KMS-11 (cell line): ENCODE measurements at regions not wholly inside any gene's neighbourhood (a gene's known extent, or its start where the extent isn't known, plus 50 kb on each side); places are given as distances from the start of the nearest gene placed in this dataset.

ENCODE experiments used
- H2AFZ ChIP-seq: fragments of 200-600 bp; sonication (generic); 2 replicates; pipeline ENCODE4 v1.6.1; 2016; ENCODE audit warnings: antibody characterized with exemption, mixed run types, low read depth
- H3K27ac ChIP-seq: fragments of 200-600 bp; sonication (generic); 2 replicates; pipeline ENCODE4 v1.6.1; 2016; ENCODE audit warnings: mild to moderate bottlenecking, mixed run types
- H3K27me3 ChIP-seq: fragments of 200-600 bp; sonication (generic); 2 replicates; pipeline ENCODE4 v1.6.1; 2017; ENCODE audit warnings: mild to moderate bottlenecking, low read depth, mixed run types, moderate library complexity; ENCODE audit not compliant: insufficient read depth
- H3K36me3 ChIP-seq: fragments of 200-600 bp; sonication (generic); 2 replicates; pipeline ENCODE4 v1.6.1; 2017; ENCODE audit warnings: mild to moderate bottlenecking, mixed run types; ENCODE audit not compliant: insufficient read depth
- H3K4me1 ChIP-seq: fragments of 200-600 bp; sonication (generic); 2 replicates; pipeline ENCODE4 v1.6.1; 2016; ENCODE audit warnings: mild to moderate bottlenecking, low read depth, mixed run types; ENCODE audit not compliant: poor library complexity, severe bottlenecking
- H3K4me2 ChIP-seq: fragments of 200-600 bp; sonication (generic); 2 replicates; pipeline ENCODE4 v1.7.0; 2016; ENCODE audit warnings: mild to moderate bottlenecking, mixed run types
- H3K4me3 ChIP-seq: fragments of 200-600 bp; sonication (generic); IDR thresholded peaks from 2 replicates; pipeline ENCODE4 v1.6.1; 2017; ENCODE audit warnings: low read depth, low read length, mixed read lengths; ENCODE audit not compliant: insufficient read depth
- H3K79me2 ChIP-seq: fragments of 200-600 bp; sonication (generic); 2 replicates; pipeline ENCODE4 v1.6.1; 2016; ENCODE audit warnings: low read depth, mixed run types; ENCODE audit not compliant: insufficient read depth
- H3K9ac ChIP-seq: fragments of 200-600 bp; sonication (generic); 2 replicates; pipeline ENCODE4 v1.6.1; 2016; ENCODE audit warnings: mild to moderate bottlenecking, mixed run types
- H4K20me1 ChIP-seq: fragments of 200-600 bp; sonication (generic); 2 replicates; pipeline ENCODE4 v1.6.1; 2016; ENCODE audit warnings: mild to moderate bottlenecking, mixed run types; ENCODE audit not compliant: insufficient read depth
- TF ChIP-seq, protein P1 (sequence below): fragments of 200-600 bp; sonication (generic); conservative IDR thresholded peaks from 2 replicates; pipeline ENCODE4 v1.6.1; 2017; ENCODE audit warnings: low read depth, mild to moderate bottlenecking, antibody characterized with exemption, low read length, moderate library complexity, mixed read lengths

DNA sequence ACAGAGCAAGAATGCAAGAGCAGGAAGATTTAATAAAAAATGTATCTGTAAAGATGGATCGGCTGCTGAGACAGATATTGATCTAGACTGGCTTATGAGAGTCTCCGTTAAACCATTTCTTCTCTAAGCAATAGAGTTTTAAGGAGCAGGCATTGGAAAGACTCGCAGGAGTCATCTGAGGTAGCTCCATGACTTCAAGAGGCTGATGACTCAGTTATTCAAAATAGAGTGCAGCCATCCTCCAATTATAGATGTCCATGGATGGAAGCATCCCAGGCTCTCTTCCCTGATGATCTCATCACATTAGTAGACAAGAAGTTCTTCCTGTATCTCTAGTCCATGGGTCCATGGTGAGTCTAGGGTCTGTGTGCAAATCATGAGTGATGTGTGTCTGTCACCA, 638.3 kb upstream of the TMEM132C start:
- Histone ChIP-seq H3K4me1 (no peaks in the 10 kb centered on the region), H3K36me3 (no peaks in the 10 kb centered on the region), H3K27ac (no peak overlapping the region), H3K27me3 (no peaks in the 10 kb centered on the region), H3K4me3 (no peak overlapping the region), H3K79me2 (no peaks in the 10 kb centered on the region), H3K4me2 (no peak overlapping the region), H2AFZ (no peak overlapping the region), H4K20me1 (no peaks in the 10 kb centered on the region), H3K9ac (no peak overlapping the region)
- TF ChIP-seq, protein P1, sequence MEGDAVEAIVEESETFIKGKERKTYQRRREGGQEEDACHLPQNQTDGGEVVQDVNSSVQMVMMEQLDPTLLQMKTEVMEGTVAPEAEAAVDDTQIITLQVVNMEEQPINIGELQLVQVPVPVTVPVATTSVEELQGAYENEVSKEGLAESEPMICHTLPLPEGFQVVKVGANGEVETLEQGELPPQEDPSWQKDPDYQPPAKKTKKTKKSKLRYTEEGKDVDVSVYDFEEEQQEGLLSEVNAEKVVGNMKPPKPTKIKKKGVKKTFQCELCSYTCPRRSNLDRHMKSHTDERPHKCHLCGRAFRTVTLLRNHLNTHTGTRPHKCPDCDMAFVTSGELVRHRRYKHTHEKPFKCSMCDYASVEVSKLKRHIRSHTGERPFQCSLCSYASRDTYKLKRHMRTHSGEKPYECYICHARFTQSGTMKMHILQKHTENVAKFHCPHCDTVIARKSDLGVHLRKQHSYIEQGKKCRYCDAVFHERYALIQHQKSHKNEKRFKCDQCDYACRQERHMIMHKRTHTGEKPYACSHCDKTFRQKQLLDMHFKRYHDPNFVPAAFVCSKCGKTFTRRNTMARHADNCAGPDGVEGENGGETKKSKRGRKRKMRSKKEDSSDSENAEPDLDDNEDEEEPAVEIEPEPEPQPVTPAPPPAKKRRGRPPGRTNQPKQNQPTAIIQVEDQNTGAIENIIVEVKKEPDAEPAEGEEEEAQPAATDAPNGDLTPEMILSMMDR = no peak

DNA sequence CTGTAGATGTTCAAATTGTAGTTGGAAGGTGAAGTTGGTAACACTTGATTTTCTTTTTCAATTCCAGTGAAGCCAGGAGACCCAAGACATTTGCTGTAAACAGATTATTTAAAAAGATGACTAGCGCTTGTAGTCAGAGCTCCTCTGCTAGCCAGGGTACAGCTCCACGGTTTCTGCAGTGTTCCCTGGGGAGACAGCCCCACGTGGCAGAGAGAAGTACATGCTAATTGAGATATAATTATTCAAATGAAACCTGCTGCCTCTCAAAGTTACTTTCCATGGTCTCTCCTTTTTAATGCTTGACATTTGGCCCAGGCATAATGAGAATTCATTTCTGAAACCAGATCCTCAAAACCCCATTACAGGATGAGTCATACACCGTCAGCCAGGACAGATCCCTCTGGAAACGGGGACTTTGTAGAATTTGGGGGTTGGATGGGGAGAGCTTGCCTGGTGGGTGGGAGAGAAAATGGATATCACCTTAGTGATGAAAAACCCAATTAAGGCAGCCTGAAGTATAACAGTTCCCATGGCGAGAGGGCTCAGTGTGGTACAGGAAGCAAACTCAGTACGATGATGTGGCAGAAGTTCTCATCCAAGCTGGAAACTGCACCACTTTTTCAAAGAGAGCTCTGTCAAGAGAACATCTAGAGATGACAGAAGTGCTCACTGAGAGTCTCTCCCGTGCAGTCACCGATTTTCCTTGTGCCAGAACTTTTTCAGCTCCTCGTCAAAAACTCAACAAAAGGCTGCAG, 637.7 kb upstream of the TMEM132C start:
- Histone ChIP-seq H3K4me2 (no peak overlapping the region), H3K27ac (no peak overlapping the region), H3K79me2 (no peaks in the 10 kb centered on the region), H3K36me3 (no peaks in the 10 kb centered on the region), H3K9ac (no peak overlapping the region), H3K4me3 (no peak overlapping the region), H2AFZ (no peak overlapping the region), H3K4me1 (no peaks in the 10 kb centered on the region), H3K27me3 (no peaks in the 10 kb centered on the region), H4K20me1 (no peaks in the 10 kb centered on the region)
- TF ChIP-seq, protein P1 = no peak

DNA sequence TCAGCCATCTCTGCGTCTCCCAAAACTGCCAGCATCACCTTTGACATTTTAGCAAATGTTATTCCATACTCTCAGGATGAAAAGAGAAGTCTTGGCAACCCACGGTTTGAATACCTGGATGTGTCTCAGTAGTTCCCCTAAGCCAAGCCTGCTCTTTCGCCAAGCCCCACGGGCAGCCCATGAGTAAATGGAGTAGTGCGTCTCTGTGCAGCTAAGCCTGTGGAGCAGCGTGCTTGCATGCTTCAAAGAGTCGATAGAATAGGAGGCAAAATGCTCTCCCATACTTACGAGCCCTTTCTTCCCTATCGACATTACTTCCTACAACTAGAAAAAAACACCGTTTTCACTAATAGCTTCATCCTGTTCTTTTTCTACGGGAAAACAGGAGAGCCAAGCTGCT, 634.5 kb upstream of the TMEM132C start:
- no peaks in the 10 kb centered on the region for H4K20me1 ChIP-seq
- H3K4me3 ChIP-seq = no peak overlapping the region
- H3K9ac ChIP-seq = no peak overlapping the region
- H3K36me3 ChIP-seq = no peaks in the 10 kb centered on the region
- H3K4me2 ChIP-seq = no peak overlapping the region
- H2AFZ ChIP-seq = no peak overlapping the region
- H3K79me2 ChIP-seq = no peaks in the 10 kb centered on the region
- TF ChIP-seq, protein P1 = no peak
- H3K27ac ChIP-seq = no peak overlapping the region
- no peaks in the 10 kb centered on the region for H3K4me1 ChIP-seq
- no peaks in the 10 kb centered on the region for H3K27me3 ChIP-seq

DNA sequence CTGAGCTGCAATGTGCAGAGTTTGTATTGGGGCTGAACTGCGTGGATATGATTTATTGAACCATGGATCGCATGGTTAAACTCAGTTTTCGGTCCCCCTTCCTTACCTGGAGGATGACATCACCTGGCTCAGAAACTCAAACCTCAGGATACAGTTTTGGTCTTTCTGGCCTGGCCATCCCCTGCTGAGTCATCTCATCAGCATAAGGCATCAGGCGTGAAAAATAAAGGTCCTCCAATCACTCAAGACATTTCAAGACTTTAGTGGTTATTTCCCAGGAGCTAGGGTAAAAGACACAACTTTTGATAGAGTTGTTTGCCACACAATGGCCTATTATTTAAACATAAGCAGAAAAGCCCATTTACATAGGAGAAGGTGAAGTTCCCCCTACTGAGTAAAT, 631.1 kb upstream of the TMEM132C start:
- Histone ChIP-seq H2AFZ (no peak overlapping the region), H3K4me3 (no peak overlapping the region), H4K20me1 (no peaks in the 10 kb centered on the region), H3K4me2 (no peak overlapping the region), H3K27me3 (no peaks in the 10 kb centered on the region), H3K4me1 (no peaks in the 10 kb centered on the region), H3K79me2 (no peaks in the 10 kb centered on the region), H3K27ac (no peak overlapping the region), H3K36me3 (no peaks in the 10 kb centered on the region), H3K9ac (no peak overlapping the region)
- TF ChIP-seq, protein P1 = no peak
